Upper lobe of left lung (tissue), 4 donors: ENCODE measurements at regions not wholly inside any gene's neighbourhood (a gene's known extent, or its start where the extent isn't known, plus 50 kb on each side); places are given as distances from the start of the nearest gene placed in this dataset.

Source experiments
- CTCF ChIP-seq, 6 experiments: fragments of 450-650 bp in 4 of 6; fragments of 200-600 bp in 2 of 6; sonication (generic) in 2 of 6; IDR thresholded peaks; one replicate each; pipeline ENCODE4 v1.5.1; 2016 to 2019; ENCODE audit warnings: antibody characterized with exemption in 6 of 6
- EP300 ChIP-seq, 4 donors: sonication (generic); formaldehyde crosslinking; IDR thresholded peaks; one replicate each; pipeline ENCODE4 v1.5.1; 2017; ENCODE audit warnings: antibody characterized with exemption in 4 of 4, control low read depth in 2 of 4
- POLR2A ChIP-seq, 4 donors: fragments of 450-650 bp; IDR thresholded peaks; one replicate each; pipeline ENCODE4 v1.5.1; 2016 to 2017; ENCODE audit warnings: antibody characterized with exemption in 4 of 4, mild to moderate bottlenecking in 2 of 4
- POLR2AphosphoS5 ChIP-seq, 2 donors: sonication (generic); formaldehyde crosslinking; IDR thresholded peaks; one replicate each; pipeline ENCODE4 v1.5.1; 2017; ENCODE audit warnings: antibody characterized with exemption in 2 of 2

DNA sequence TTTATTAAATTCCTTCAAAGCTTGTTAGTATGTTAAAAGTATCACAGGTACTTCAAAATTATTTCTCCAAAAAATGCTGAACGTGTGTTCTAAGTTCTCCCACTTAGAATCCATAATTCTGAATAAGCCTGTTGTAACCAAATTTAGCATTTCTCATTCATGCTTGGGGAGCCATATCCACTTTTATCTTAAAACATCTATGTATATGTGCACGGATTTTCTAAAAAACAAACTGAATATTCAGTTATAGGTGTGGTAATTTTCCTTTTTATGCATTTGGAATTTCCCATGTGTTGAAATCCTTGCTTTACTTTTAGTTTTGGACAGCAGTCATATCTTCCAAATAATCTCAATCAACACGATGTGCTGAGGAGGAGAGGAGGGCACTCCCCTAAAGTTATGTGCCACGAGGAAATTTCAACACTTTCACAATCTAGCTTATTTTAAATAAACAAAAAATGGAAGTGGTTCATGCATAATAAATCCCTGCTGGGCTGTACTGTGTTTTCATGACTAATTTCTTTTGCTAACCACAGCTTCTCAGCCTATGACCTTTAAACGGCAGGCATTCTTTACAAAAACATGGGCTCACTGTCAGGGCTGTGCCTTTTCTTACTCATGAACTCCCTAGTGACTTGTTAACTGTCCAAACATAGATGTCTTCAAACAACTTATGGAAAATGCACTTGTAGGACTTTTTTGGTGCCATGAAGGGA, 380.3 kb upstream of the SEMA3C start:
- no peak for TF ChIP-seq POLR2A (IDR thresholded peaks at IDR 0.05)
- TF ChIP-seq CTCF (IDR thresholded peaks at IDR 0.05): no peak
- TF ChIP-seq POLR2AphosphoS5 (IDR thresholded peaks at IDR 0.05): no peak
- no peak for TF ChIP-seq EP300 (IDR thresholded peaks at IDR 0.05)
